GM18502 (cell line): ENCODE measurements at regions not wholly inside any gene's neighbourhood (a gene's known extent, or its start where the extent isn't known, plus 50 kb on each side); places are given as distances from the start of the nearest gene placed in this dataset.

Experiments used
- ATAC-seq: cut with Tn5 transposase; IDR thresholded peaks from one replicate; pipeline ENCODE4 v1.9.1; 2021; ENCODE audit warnings: mild to moderate bottlenecking; ENCODE audit not compliant: unreplicated experiment, poor library complexity

GRCh38 chr2:48249025-48249424 is 65.5 kb upstream of the FOXN2 start:
- ATAC-seq = no peak

- no peak for ATAC-seq
Observed at GRCh38 chr2:48249631-48250473, 64.6 kb upstream of the FOXN2 start.

- no peak for ATAC-seq
Observed at GRCh38 chr2:48250474-48250844, 64.0 kb upstream of the FOXN2 start.

GRCh38 chr2:48250943-48251342 is 63.5 kb upstream of the FOXN2 start:
- peak; percentile 43 for ATAC-seq

- ATAC-seq = no peak
Observed at GRCh38 chr2:48251437-48252148, 62.9 kb upstream of the FOXN2 start.

- ATAC-seq = no peak
Observed at GRCh38 chr2:48253301-48253700, 61.2 kb upstream of the FOXN2 start.

GRCh38 chr2:48254839-48255238 is 59.6 kb upstream of the FOXN2 start:
- no peak for ATAC-seq

- ATAC-seq = no peak
Observed at GRCh38 chr2:48257456-48257855, 57.0 kb upstream of the FOXN2 start.

GRCh38 chr2:48258481-48259149 is 55.9 kb upstream of the FOXN2 start:
- no peak for ATAC-seq

GRCh38 chr2:48259811-48260210 is 54.7 kb upstream of the FOXN2 start:
- no peak for ATAC-seq

GRCh38 chr2:48264627-48265026 is 49.9 kb upstream of the FOXN2 start:
- no peak for ATAC-seq
